ENCODE measurements at regions not wholly inside any gene's neighbourhood (a gene's known extent, or its start where the extent isn't known, plus 50 kb on each side); places are given as distances from the start of the nearest gene placed in this dataset.

DNA sequence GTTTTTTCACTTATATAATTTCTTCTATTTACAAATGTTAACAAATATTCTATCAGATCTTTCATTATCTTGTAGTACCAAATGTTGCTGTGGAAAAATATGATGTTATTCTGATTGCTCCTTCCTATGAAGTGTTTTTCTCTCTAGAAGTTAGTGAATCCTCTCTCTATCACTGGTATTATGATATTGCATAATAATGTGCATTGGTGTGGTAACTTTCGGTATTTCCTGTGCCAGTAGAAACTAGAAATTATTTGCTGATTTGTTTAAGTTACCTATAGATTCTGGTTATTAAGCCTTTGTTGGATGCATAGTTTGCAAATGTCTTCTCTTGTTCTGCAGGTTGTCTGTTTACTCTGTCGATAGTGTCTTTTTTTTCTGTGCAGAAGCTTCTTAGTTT lies 342.5 kb downstream of the CENPW start:
- Histone ChIP-seq H3K79me2 (ENCODE audit: insufficient read depth, low read length) (no peaks in the 10 kb centered on the region), H3K9me2 (ENCODE audit: insufficient read depth) (no peaks in the 10 kb centered on the region), H3K27me3 (ENCODE audit: insufficient read depth, low read length) (no peaks in the 10 kb centered on the region), H4K20me1 (ENCODE audit: insufficient read depth) (no peaks in the 10 kb centered on the region), H3K27ac (ENCODE audit: low read depth, low read length) (no peak overlapping the region), H3K4me1 (ENCODE audit: control insufficient read depth in 1 of 2, insufficient read depth in 2 of 2, low read length in 2 of 2) (no peaks in the 10 kb centered on the region), H3K9me3 (ENCODE audit: control insufficient read depth in 1 of 2, insufficient read depth in 1 of 2, low read depth in 1 of 2, low read length in 2 of 2) (no peaks in the 10 kb centered on the region), H3K9ac (ENCODE audit: low read length) (no peak overlapping the region), H2AFZ (ENCODE audit: low read depth, low read length, poor library complexity, severe bottlenecking) (no peak overlapping the region), H3K36me3 (ENCODE audit: control insufficient read depth in 1 of 2, insufficient read depth in 2 of 2, low read length in 2 of 2) (no peaks in the 10 kb centered on the region), H3K4me2 (ENCODE audit: low read length) (no peak overlapping the region), H3K4me3 (replicated peaks in 1 of 2; ENCODE audit: low read depth in 1 of 2, low read length in 2 of 2) (no peak overlapping the region)
- intact Hi-C loops (cut with micrococcal nuclease): no loop called here
- RAD21 ChIA-PET (ENCODE audit: low non-redundant PET in 1 of 2, low total read pairs in 2 of 2, uncharacterized antibody in 2 of 2, unreplicated experiment in 2 of 2): no interaction called here
- CTCF ChIA-PET: no interaction called here
- DNase-seq (ENCODE audit: low read depth, low spot score) (no peak), ATAC-seq (no peak)
- TF ChIP-seq, protein P1, sequence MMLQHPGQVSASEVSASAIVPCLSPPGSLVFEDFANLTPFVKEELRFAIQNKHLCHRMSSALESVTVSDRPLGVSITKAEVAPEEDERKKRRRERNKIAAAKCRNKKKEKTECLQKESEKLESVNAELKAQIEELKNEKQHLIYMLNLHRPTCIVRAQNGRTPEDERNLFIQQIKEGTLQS (IDR thresholded peaks at IDR 0.05): no peak
- TF ChIP-seq POLR2A (IDR thresholded peaks at IDR 0.05; ENCODE audit: borderline replicate concordance, extremely low read depth, insufficient read depth, insufficient read length) (no peak), RAD21 (IDR thresholded peaks at IDR 0.05; ENCODE audit: low read depth) (no peak), TCF7L2 (IDR thresholded peaks at IDR 0.05; ENCODE audit: borderline replicate concordance, extremely low read depth, insufficient read depth, insufficient read length) (no peak), JUND (IDR thresholded peaks at IDR 0.05) (no peak), SRF (IDR thresholded peaks at IDR 0.05; ENCODE audit: low read depth) (no peak), SIN3A (IDR thresholded peaks at IDR 0.05; ENCODE audit: low read depth) (no peak), EGR1 (IDR thresholded peaks at IDR 0.05; ENCODE audit: low read depth) (no peak), FOSL1 (IDR thresholded peaks at IDR 0.05; ENCODE audit: low read depth) (no peak), ZNF274 (IDR thresholded peaks at IDR 0.05; ENCODE audit: low read depth, low read length) (no peak), YY1 (IDR thresholded peaks at IDR 0.05; ENCODE audit: extremely low read depth, insufficient replicate concordance, low read depth, low read length) (no peak), ZFX (IDR thresholded peaks at IDR 0.05) (no peak), EZH2 (IDR thresholded peaks at IDR 0.05) (no peak), SP1 (IDR thresholded peaks at IDR 0.05; ENCODE audit: low read depth) (no peak), CBX3 (IDR thresholded peaks at IDR 0.05; ENCODE audit: low read depth) (no peak)
- TF ChIP-seq, protein P2, sequence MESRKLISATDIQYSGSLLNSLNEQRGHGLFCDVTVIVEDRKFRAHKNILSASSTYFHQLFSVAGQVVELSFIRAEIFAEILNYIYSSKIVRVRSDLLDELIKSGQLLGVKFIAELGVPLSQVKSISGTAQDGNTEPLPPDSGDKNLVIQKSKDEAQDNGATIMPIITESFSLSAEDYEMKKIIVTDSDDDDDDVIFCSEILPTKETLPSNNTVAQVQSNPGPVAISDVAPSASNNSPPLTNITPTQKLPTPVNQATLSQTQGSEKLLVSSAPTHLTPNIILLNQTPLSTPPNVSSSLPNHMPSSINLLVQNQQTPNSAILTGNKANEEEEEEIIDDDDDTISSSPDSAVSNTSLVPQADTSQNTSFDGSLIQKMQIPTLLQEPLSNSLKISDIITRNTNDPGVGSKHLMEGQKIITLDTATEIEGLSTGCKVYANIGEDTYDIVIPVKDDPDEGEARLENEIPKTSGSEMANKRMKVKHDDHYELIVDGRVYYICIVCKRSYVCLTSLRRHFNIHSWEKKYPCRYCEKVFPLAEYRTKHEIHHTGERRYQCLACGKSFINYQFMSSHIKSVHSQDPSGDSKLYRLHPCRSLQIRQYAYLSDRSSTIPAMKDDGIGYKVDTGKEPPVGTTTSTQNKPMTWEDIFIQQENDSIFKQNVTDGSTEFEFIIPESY (IDR thresholded peaks at IDR 0.05; ENCODE audit: extremely low read depth, insufficient replicate concordance, low read length): no peak
- TF ChIP-seq, protein P3, sequence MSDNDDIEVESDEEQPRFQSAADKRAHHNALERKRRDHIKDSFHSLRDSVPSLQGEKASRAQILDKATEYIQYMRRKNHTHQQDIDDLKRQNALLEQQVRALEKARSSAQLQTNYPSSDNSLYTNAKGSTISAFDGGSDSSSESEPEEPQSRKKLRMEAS (IDR thresholded peaks at IDR 0.05): no peak
- TF ChIP-seq, protein P4, sequence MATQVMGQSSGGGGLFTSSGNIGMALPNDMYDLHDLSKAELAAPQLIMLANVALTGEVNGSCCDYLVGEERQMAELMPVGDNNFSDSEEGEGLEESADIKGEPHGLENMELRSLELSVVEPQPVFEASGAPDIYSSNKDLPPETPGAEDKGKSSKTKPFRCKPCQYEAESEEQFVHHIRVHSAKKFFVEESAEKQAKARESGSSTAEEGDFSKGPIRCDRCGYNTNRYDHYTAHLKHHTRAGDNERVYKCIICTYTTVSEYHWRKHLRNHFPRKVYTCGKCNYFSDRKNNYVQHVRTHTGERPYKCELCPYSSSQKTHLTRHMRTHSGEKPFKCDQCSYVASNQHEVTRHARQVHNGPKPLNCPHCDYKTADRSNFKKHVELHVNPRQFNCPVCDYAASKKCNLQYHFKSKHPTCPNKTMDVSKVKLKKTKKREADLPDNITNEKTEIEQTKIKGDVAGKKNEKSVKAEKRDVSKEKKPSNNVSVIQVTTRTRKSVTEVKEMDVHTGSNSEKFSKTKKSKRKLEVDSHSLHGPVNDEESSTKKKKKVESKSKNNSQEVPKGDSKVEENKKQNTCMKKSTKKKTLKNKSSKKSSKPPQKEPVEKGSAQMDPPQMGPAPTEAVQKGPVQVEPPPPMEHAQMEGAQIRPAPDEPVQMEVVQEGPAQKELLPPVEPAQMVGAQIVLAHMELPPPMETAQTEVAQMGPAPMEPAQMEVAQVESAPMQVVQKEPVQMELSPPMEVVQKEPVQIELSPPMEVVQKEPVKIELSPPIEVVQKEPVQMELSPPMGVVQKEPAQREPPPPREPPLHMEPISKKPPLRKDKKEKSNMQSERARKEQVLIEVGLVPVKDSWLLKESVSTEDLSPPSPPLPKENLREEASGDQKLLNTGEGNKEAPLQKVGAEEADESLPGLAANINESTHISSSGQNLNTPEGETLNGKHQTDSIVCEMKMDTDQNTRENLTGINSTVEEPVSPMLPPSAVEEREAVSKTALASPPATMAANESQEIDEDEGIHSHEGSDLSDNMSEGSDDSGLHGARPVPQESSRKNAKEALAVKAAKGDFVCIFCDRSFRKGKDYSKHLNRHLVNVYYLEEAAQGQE (IDR thresholded peaks at IDR 0.05; ENCODE audit: low read depth): no peak
- TF ChIP-seq, protein P5, sequence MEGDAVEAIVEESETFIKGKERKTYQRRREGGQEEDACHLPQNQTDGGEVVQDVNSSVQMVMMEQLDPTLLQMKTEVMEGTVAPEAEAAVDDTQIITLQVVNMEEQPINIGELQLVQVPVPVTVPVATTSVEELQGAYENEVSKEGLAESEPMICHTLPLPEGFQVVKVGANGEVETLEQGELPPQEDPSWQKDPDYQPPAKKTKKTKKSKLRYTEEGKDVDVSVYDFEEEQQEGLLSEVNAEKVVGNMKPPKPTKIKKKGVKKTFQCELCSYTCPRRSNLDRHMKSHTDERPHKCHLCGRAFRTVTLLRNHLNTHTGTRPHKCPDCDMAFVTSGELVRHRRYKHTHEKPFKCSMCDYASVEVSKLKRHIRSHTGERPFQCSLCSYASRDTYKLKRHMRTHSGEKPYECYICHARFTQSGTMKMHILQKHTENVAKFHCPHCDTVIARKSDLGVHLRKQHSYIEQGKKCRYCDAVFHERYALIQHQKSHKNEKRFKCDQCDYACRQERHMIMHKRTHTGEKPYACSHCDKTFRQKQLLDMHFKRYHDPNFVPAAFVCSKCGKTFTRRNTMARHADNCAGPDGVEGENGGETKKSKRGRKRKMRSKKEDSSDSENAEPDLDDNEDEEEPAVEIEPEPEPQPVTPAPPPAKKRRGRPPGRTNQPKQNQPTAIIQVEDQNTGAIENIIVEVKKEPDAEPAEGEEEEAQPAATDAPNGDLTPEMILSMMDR (IDR thresholded peaks at IDR 0.05 in 2 of 3, conservative IDR thresholded peaks at IDR 0.05 in 1 of 3; ENCODE audit: borderline replicate concordance in 1 of 3, insufficient read depth in 1 of 3, low read depth in 2 of 3, low read length in 2 of 3): no peak
- POLR2A ChIA-PET: no interaction called here
- no TSS peak for BruUV-seq (replicated peaks)
